Lung (tissue), 11 donors: ENCODE measurements at regions not wholly inside any gene's neighbourhood (a gene's known extent, or its start where the extent isn't known, plus 50 kb on each side); places are given as distances from the start of the nearest gene placed in this dataset.

Experiments
- ATAC-seq: fragments of 200-7000 bp; cut with Tn5 transposase; one replicate; pipeline ENCODE4 v1.9.1; 2020; ENCODE audit warnings: moderate number of reproducible peaks; ENCODE audit not compliant: insufficient read depth, low FRiP score
- DNase-seq, 3 donors: peaks; one replicate each; pipeline ENCODE4 v3.0.0-alpha.2; 2013 to 2017
- H3K27ac ChIP-seq, 2 donors: one replicate each; pipeline ENCODE4 v1.5.1; 2013; ENCODE audit warnings: mild to moderate bottlenecking in 2 of 2, moderate library complexity in 2 of 2, control low read depth in 1 of 2, inconsistent platforms in 1 of 2, low read depth in 1 of 2, low read length in 1 of 2
- H3K27me3 ChIP-seq, 3 donors: one replicate each; pipeline ENCODE4 v1.5.1; 2013; ENCODE audit warnings: low read length in 2 of 3; ENCODE audit not compliant: control insufficient read depth in 3 of 3, insufficient read depth in 3 of 3
- H3K36me3 ChIP-seq, 4 donors: one replicate each; pipeline ENCODE4 v1.5.1; 2013; ENCODE audit warnings: low read length in 4 of 4, mild to moderate bottlenecking in 1 of 4, moderate library complexity in 1 of 4; ENCODE audit not compliant: control insufficient read depth in 4 of 4, insufficient read depth in 4 of 4
- H3K4me1 ChIP-seq, 5 donors: one replicate each; pipeline ENCODE4 v1.5.1; 2013; ENCODE audit warnings: low read length in 5 of 5, mild to moderate bottlenecking in 2 of 5, moderate library complexity in 1 of 5; ENCODE audit not compliant: control insufficient read depth in 5 of 5, insufficient read depth in 5 of 5
- H3K4me3 ChIP-seq: one replicate; pipeline ENCODE4 v1.5.1; 2013; ENCODE audit warnings: mild to moderate bottlenecking, control low read depth, moderate library complexity
- H3K9ac ChIP-seq, 2 donors: one replicate each; pipeline ENCODE4 v1.5.1; 2013; ENCODE audit warnings: low read length in 2 of 2, control low read depth in 1 of 2; ENCODE audit not compliant: insufficient read depth in 1 of 2
- H3K9me3 ChIP-seq, 4 donors: one replicate each; pipeline ENCODE4 v1.5.1; 2013; ENCODE audit warnings: low read length in 3 of 4, mild to moderate bottlenecking in 1 of 4, moderate library complexity in 1 of 4; ENCODE audit not compliant: control insufficient read depth in 4 of 4, insufficient read depth in 3 of 4
- WGBS, 2 donors: extraction: QIAGEN DNeasy Blood & Tissue Kit; methylation state at CpG; one replicate each; pipeline ENCODE4 v1.1.7; 2013; 5-methylcytosine and 5-hydroxymethylcytosine counted together
- TF ChIP-seq, protein P1 (sequence below): IDR thresholded peaks from 2 replicates; pipeline ENCODE4 v1.5.1; 2012; ENCODE audit warnings: mild to moderate bottlenecking; ENCODE audit errors: control extremely low read depth, extremely low read depth
- donor health status: control.
- donor health status: control.
- donor health status: Bipolar disorder and iron deficiency.
- donor health status: healthy.
- donor health status: DM: yes; HTN: yes; CAD: no.

- 72 to 85% methylated on average over 3 of the region's 3 CpGs for WGBS, 2 donors
- ATAC-seq: no peak
- no peaks in the 10 kb centered on the region for H3K27me3 ChIP-seq
- no peaks in the 10 kb centered on the region for H3K36me3 ChIP-seq
- peaks cover 0 to 2% (median 0%) of the 10 kb centered on the region in 4 donors for H3K9me3 ChIP-seq
- no peak overlapping the region for H3K27ac ChIP-seq
- TF ChIP-seq, protein P1, sequence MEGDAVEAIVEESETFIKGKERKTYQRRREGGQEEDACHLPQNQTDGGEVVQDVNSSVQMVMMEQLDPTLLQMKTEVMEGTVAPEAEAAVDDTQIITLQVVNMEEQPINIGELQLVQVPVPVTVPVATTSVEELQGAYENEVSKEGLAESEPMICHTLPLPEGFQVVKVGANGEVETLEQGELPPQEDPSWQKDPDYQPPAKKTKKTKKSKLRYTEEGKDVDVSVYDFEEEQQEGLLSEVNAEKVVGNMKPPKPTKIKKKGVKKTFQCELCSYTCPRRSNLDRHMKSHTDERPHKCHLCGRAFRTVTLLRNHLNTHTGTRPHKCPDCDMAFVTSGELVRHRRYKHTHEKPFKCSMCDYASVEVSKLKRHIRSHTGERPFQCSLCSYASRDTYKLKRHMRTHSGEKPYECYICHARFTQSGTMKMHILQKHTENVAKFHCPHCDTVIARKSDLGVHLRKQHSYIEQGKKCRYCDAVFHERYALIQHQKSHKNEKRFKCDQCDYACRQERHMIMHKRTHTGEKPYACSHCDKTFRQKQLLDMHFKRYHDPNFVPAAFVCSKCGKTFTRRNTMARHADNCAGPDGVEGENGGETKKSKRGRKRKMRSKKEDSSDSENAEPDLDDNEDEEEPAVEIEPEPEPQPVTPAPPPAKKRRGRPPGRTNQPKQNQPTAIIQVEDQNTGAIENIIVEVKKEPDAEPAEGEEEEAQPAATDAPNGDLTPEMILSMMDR: no peak
- H3K4me1 ChIP-seq: no peaks in the 10 kb centered on the region
- H3K4me3 ChIP-seq: no peak overlapping the region
- DNase-seq: no peak
- H3K9ac ChIP-seq: no peak overlapping the region
Measured at GRCh38 chr9:118129541-118129940, 425.3 kb downstream of the TLR4 start.

- WGBS, 2 donors: 91 to 93% methylated on average over 1 of the region's 1 CpG
Measured at GRCh38 chr9:118148990-118149389, 444.8 kb downstream of the TLR4 start.

GRCh38 chr9:118156846-118157245 is 452.6 kb downstream of the TLR4 start:
- DNase-seq (no peak), ATAC-seq (no peak)
- 75 to 90% methylated on average over 6 of the region's 6 CpGs for WGBS, 2 donors
- H3K4me1 ChIP-seq: no peaks in the 10 kb centered on the region
- H3K4me3 ChIP-seq: no peak overlapping the region
- H3K27me3 ChIP-seq: no peaks in the 10 kb centered on the region
- TF ChIP-seq, protein P1: no peak
- H3K9ac ChIP-seq: no peak overlapping the region
- H3K9me3 ChIP-seq: no peaks in the 10 kb centered on the region
- no peak overlapping the region for H3K27ac ChIP-seq
- no peaks in the 10 kb centered on the region for H3K36me3 ChIP-seq

More at GRCh38 chr9:118148990-118149389, 444.8 kb downstream of the TLR4 start:
- no peaks in the 10 kb centered on the region for H3K9me3 ChIP-seq
- H3K9ac ChIP-seq: no peak overlapping the region
- ATAC-seq: no peak
- TF ChIP-seq, protein P1: no peak
- H3K27ac ChIP-seq: no peak overlapping the region
- DNase-seq: no peak
- no peaks in the 10 kb centered on the region for H3K36me3 ChIP-seq
- no peaks in the 10 kb centered on the region for H3K4me1 ChIP-seq
- H3K27me3 ChIP-seq: no peaks in the 10 kb centered on the region
- H3K4me3 ChIP-seq: no peak overlapping the region

DNA sequence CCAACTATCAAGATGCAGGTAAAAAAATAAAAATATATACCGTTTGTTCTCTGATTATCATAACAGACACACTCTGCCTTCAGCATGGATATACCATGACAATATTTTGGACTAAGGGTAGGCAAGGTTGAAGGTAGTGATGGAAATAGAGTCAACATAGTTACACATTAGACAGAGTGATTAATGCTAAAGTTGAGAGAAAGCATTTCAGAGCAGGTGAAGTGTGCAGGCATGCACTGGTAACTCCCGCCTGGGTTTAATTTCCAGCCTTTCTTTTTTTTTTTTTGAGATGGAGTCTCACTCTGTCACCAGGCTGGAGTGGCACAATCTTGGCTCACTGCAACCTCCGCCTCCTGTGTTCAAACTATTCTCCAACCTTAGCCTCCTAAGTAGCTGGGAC is 458.5 kb downstream of the TLR4 start:
- DNase-seq (no peak), ATAC-seq (no peak)
- no peak overlapping the region for H3K4me3 ChIP-seq
- TF ChIP-seq, protein P1: no peak
- 88 to 89% methylated on average over 3 of the region's 3 CpGs for WGBS, 2 donors
- H3K9ac ChIP-seq: no peak overlapping the region
- no peak overlapping the region for H3K27ac ChIP-seq
- H3K4me1 ChIP-seq: no peaks in the 10 kb centered on the region
- no peaks in the 10 kb centered on the region for H3K27me3 ChIP-seq
- H3K36me3 ChIP-seq: no peaks in the 10 kb centered on the region
- no peaks in the 10 kb centered on the region for H3K9me3 ChIP-seq
